ENCODE measurements at regions not wholly inside any gene's neighbourhood (a gene's known extent, or its start where the extent isn't known, plus 50 kb on each side); places are given as distances from the start of the nearest gene placed in this dataset.

- intact Hi-C loops (cut with micrococcal nuclease): loop anchor here (10.0 kb wide), 1 partner anchor 384 kb away; no protein-coding TSS in a partner anchor
- Histone ChIP-seq H4K20me1 (replicated peaks; ENCODE audit: control insufficient read depth, extremely low read depth, insufficient read depth, low read length) (no peaks in the 10 kb centered on the region), H3K27ac (ENCODE audit: insufficient read depth, low read depth, low read length) (no peak overlapping the region), H3K9me3 (replicated peaks; ENCODE audit: control insufficient read depth, insufficient read depth, low read length) (no peaks in the 10 kb centered on the region), H3K79me2 (ENCODE audit: control insufficient read depth, insufficient read depth, low read length) (no peaks in the 10 kb centered on the region), H2AFZ (ENCODE audit: low read depth, low read length) (no peak overlapping the region), H3K4me2 (ENCODE audit: insufficient read depth, low read length) (no peak overlapping the region), H3K9ac (replicated peaks; ENCODE audit: extremely low read depth, insufficient read depth, low read length) (no peak overlapping the region), H3K9me1 (replicated peaks; ENCODE audit: control insufficient read depth, extremely low read depth, insufficient read depth, low read length) (no peaks in the 10 kb centered on the region), H3K4me1 (ENCODE audit: control insufficient read depth, extremely low read depth, insufficient read depth, low read length) (no peaks in the 10 kb centered on the region), H3K27me3 (ENCODE audit: control insufficient read depth in 2 of 2, insufficient read depth in 2 of 2, low read length in 2 of 2) (no peaks in the 10 kb centered on the region), H3K36me3 (ENCODE audit: control insufficient read depth in 2 of 2, extremely low read depth in 1 of 2, insufficient read depth in 2 of 2, low read length in 2 of 2) (no peaks in the 10 kb centered on the region), H3K4me3 (replicated peaks in 1 of 3; ENCODE audit: insufficient read depth in 1 of 3, low read depth in 1 of 3, low read length in 3 of 3) (no peak overlapping the region)
- dilution Hi-C loops (cut with MboI; ENCODE audit: extremely low pct_ligation_motif_present, low sequenced_read_pairs): no loop called here
- FAIRE-seq: no peak
- DNase-seq (ENCODE audit: low read depth, low spot score): no peak
- POLR2A ChIA-PET: no interaction called here
- CTCF ChIA-PET: interaction anchor here (1.3 kb wide), 1 partner anchor 28 kb away, joined by 3 read pairs; no protein-coding TSS in a partner anchor
- BruUV-seq (replicated peaks): no TSS peak
- no peak for TF ChIP-seq JUN (IDR thresholded peaks at IDR 0.05; ENCODE audit: borderline replicate concordance, insufficient read depth, insufficient read length, low read depth)
- no peak for TF ChIP-seq CTCF (IDR thresholded peaks at IDR 0.05; ENCODE audit: extremely low read depth in 1 of 2, insufficient read depth in 1 of 2, low read depth in 1 of 2, low read length in 2 of 2)
- TF ChIP-seq MYC (IDR thresholded peaks at IDR 0.05; ENCODE audit: low read depth, low read length): no peak
- TF ChIP-seq FOS (IDR thresholded peaks at IDR 0.05; ENCODE audit: borderline replicate concordance, insufficient read depth, low read length): no peak
- TF ChIP-seq POLR2A (IDR thresholded peaks at IDR 0.05; ENCODE audit: low read depth, low read length): no peak
- no peak for TF ChIP-seq GATA2 (IDR thresholded peaks at IDR 0.05; ENCODE audit: insufficient read depth, insufficient read length, low read depth, low read length)
- TF ChIP-seq EZH2 (IDR thresholded peaks at IDR 0.05; ENCODE audit: borderline replicate concordance, low read depth, low read length, severe bottlenecking): no peak
- no peak for TF ChIP-seq MAX (IDR thresholded peaks at IDR 0.05; ENCODE audit: insufficient read depth, insufficient read length)
- TF ChIP-seq POLR2AphosphoS5 (IDR thresholded peaks at IDR 0.05; ENCODE audit: insufficient read depth, low read depth, low read length): no peak
Measured at GRCh38 chr5:164041105-164041504, 535.7 kb downstream of the MAT2B start.

Data from endothelial cell of umbilical vein (primary cell).